H1 (cell line): ENCODE measurements at regions not wholly inside any gene's neighbourhood (a gene's known extent, or its start where the extent isn't known, plus 50 kb on each side); places are given as distances from the start of the nearest gene placed in this dataset.

ENCODE experiments used
- CTCF ChIA-PET: fragments of 300-600 bp; sonication (Branson Sonifier 250); formaldehyde crosslinking; loops from one replicate; lab custom pipeline; 2021; ENCODE audit not compliant: partially characterized antibody; lab: Charles Lee
- POLR2A ChIA-PET: fragments of 300-600 bp; sonication (Branson Sonifier 250); formaldehyde crosslinking; loops from one replicate; lab custom pipeline; 2021; ENCODE audit warnings: inconsistent platforms; ENCODE audit not compliant: partially characterized antibody; lab: Charles Lee
- DNase-seq, 2 experiments: peaks; one replicate each; pipeline versions ENCODE4 v3.0.0 to v3.0.0-alpha.2; 2010 to 2022; ENCODE audit warnings: low spot score in 2 of 2, low read depth in 1 of 2, mixed read lengths in 1 of 2
- FAIRE-seq: peaks from 2 replicates; lab custom pipeline; 2011; peaks lifted over from hg19 to GRCh38; lab: Jason Lieb, UNC
- H2AFZ ChIP-seq: 2 replicates; pipeline ENCODE4 v1.8.1; 2012; ENCODE audit warnings: low read length, inconsistent platforms
- H2AK5ac ChIP-seq: 2 replicates; pipeline ENCODE4 v1.6.1; 2013; ENCODE audit warnings: low read depth, low read length
- H2BK120ac ChIP-seq: replicated peaks from 2 replicates; pipeline ENCODE3; 2013; ENCODE audit warnings: low read depth, low read length, inconsistent platforms
- H2BK12ac ChIP-seq: 2 replicates; pipeline ENCODE4 v1.6.1; 2013; ENCODE audit warnings: low read depth, low read length
- H2BK15ac ChIP-seq: 2 replicates; pipeline ENCODE4 v1.6.1; 2013; ENCODE audit warnings: low read length
- H2BK20ac ChIP-seq: 2 replicates; pipeline ENCODE4 v1.6.1; 2013; ENCODE audit warnings: low read length
- H2BK5ac ChIP-seq: 2 replicates; pipeline ENCODE4 v1.6.1; 2013; ENCODE audit warnings: low read depth, low read length
- H3K14ac ChIP-seq: 2 replicates; pipeline ENCODE4 v1.6.1; 2013; ENCODE audit warnings: inconsistent platforms; ENCODE audit not compliant: insufficient read length
- H3K18ac ChIP-seq: 2 replicates; pipeline ENCODE4 v1.6.1; 2013; ENCODE audit warnings: low read length; ENCODE audit errors: extremely low read depth
- H3K23ac ChIP-seq: 2 replicates; pipeline ENCODE4 v1.6.1; 2013; ENCODE audit warnings: inconsistent platforms; ENCODE audit not compliant: insufficient read length
- H3K23me2 ChIP-seq: 2 replicates; pipeline ENCODE4 v1.6.1; 2013; ENCODE audit warnings: low read depth, low read length
- H3K27ac ChIP-seq: 2 replicates; pipeline ENCODE4 v1.6.1; 2011; ENCODE audit warnings: low read depth, low read length, inconsistent platforms
- H3K27me3 ChIP-seq, 4 experiments: replicated peaks in 1 of 4; 1 replicate in 1 of 4; 2 replicates in 3 of 4; pipeline versions ENCODE4 v1.6.1 to v1.8.1; 2011 to 2013; ENCODE audit warnings: low read length in 3 of 4, mild to moderate bottlenecking in 3 of 4, inconsistent platforms in 2 of 4, mixed read lengths in 2 of 4, moderate library complexity in 1 of 4; ENCODE audit not compliant: control insufficient read depth in 3 of 4, insufficient read depth in 3 of 4; ENCODE audit errors: extremely low read depth in 1 of 4
- H3K36me3 ChIP-seq, 4 experiments: 2 replicates each; pipeline versions ENCODE4 v1.6.1 to v1.8.1; 2011 to 2013; ENCODE audit warnings: mild to moderate bottlenecking in 4 of 4, low read length in 3 of 4, moderate library complexity in 2 of 4, control low read depth in 1 of 4, inconsistent platforms in 1 of 4; ENCODE audit not compliant: insufficient read depth in 4 of 4, control insufficient read depth in 2 of 4
- H3K4ac ChIP-seq: replicated peaks from 2 replicates; pipeline ENCODE3; 2013; ENCODE audit warnings: low read length, low read depth, mixed read lengths, inconsistent platforms; ENCODE audit not compliant: insufficient read length
- H3K4me1 ChIP-seq, 4 experiments: replicated peaks in 1 of 4; 1 replicate in 1 of 4; 2 replicates in 3 of 4; pipeline versions ENCODE4 v1.6.1 to v1.8.1; 2011 to 2013; ENCODE audit warnings: low read length in 3 of 4, inconsistent platforms in 2 of 4, mixed read lengths in 1 of 4; ENCODE audit not compliant: insufficient read depth in 4 of 4, control insufficient read depth in 3 of 4
- H3K4me2 ChIP-seq, 2 experiments: 2 replicates each; pipeline versions ENCODE4 v1.6.1 to v1.8.1; 2011 to 2013; ENCODE audit warnings: low read depth in 2 of 2, low read length in 2 of 2, control low read depth in 1 of 2, inconsistent platforms in 1 of 2, mild to moderate bottlenecking in 1 of 2; ENCODE audit not compliant: insufficient read depth in 1 of 2
- H3K4me3 ChIP-seq, 4 experiments: fragments of 200-600, 300-600 bp in 1 of 4; sonication (generic), shearing (Covaris generic), sonication (Bioruptor Twin) in 1 of 4; 2 replicates each; pipeline versions ENCODE4 v1.5.1 to v1.8.1; 2011 to 2016; ENCODE audit warnings: low read length in 4 of 4, low read depth in 3 of 4, control low read depth in 2 of 4, inconsistent platforms in 2 of 4, mild to moderate bottlenecking in 2 of 4, mixed read lengths in 1 of 4, moderate library complexity in 1 of 4; ENCODE audit not compliant: insufficient read depth in 2 of 4; ENCODE audit errors: extremely low read depth in 1 of 4
- H3K56ac ChIP-seq: replicated peaks from 2 replicates; pipeline ENCODE3; 2013; ENCODE audit warnings: low read depth, mild to moderate bottlenecking, mixed read lengths, low read length, inconsistent platforms; ENCODE audit not compliant: insufficient read length
- H3K79me1 ChIP-seq: 2 replicates; pipeline ENCODE4 v1.6.1; 2013; ENCODE audit warnings: low read depth, low read length, control low read depth
- H3K79me2 ChIP-seq, 2 experiments: 2 replicates each; pipeline versions ENCODE4 v1.6.1 to v1.8.1; 2012 to 2013; ENCODE audit warnings: low read length in 2 of 2, mild to moderate bottlenecking in 2 of 2, inconsistent platforms in 1 of 2; ENCODE audit not compliant: insufficient read depth in 2 of 2, control insufficient read depth in 1 of 2
- H3K9ac ChIP-seq, 4 experiments: replicated peaks in 1 of 4; 1 replicate in 1 of 4; 2 replicates in 3 of 4; pipeline versions ENCODE4 v1.6.1 to v1.8.1; 2011 to 2013; ENCODE audit warnings: low read depth in 3 of 4, low read length in 3 of 4, control low read depth in 2 of 4, mild to moderate bottlenecking in 2 of 4, moderate library complexity in 2 of 4, inconsistent platforms in 1 of 4; ENCODE audit errors: extremely low read depth in 1 of 4
- H3K9me3 ChIP-seq, 2 experiments: 2 replicates each; pipeline versions ENCODE4 v1.6.1 to v1.8.1; 2012 to 2013; ENCODE audit warnings: mild to moderate bottlenecking in 2 of 2, moderate library complexity in 2 of 2, control low read depth in 1 of 2, inconsistent platforms in 1 of 2, low read depth in 1 of 2, low read length in 1 of 2, mixed read lengths in 1 of 2; ENCODE audit not compliant: insufficient read depth in 2 of 2
- H4K20me1 ChIP-seq, 2 experiments: replicated peaks in 1 of 2; 2 replicates each; pipeline versions ENCODE3 to v1.8.1; 2011 to 2013; ENCODE audit warnings: inconsistent platforms in 2 of 2, low read length in 2 of 2, mild to moderate bottlenecking in 1 of 2; ENCODE audit not compliant: insufficient read depth in 2 of 2, control insufficient read depth in 1 of 2
- H4K5ac ChIP-seq: 2 replicates; pipeline ENCODE4 v1.6.1; 2013; ENCODE audit warnings: low read length, low read depth, mixed read lengths, inconsistent platforms; ENCODE audit not compliant: insufficient read length
- H4K8ac ChIP-seq: 2 replicates; pipeline ENCODE4 v1.8.0; 2013; ENCODE audit warnings: mild to moderate bottlenecking, moderate library complexity, low read length, inconsistent platforms; ENCODE audit not compliant: insufficient read depth; ENCODE audit errors: extremely low read depth
- H4K91ac ChIP-seq: replicated peaks from 2 replicates; pipeline ENCODE3; 2013; ENCODE audit warnings: low read length, mixed read lengths, inconsistent platforms; ENCODE audit not compliant: insufficient read length
- FOSL1 ChIP-seq: IDR thresholded peaks from 2 replicates; pipeline ENCODE4 v1.6.1; 2011; ENCODE audit warnings: mild to moderate bottlenecking, low read depth, low read length, moderate library complexity; ENCODE audit not compliant: insufficient read depth
- MAX ChIP-seq: IDR thresholded peaks from 2 replicates; pipeline ENCODE4 v1.6.1; 2012; ENCODE audit warnings: inconsistent platforms
- POLR2A ChIP-seq, 2 experiments: IDR thresholded peaks; 1 replicate in 1 of 2; 2 replicates in 1 of 2; pipeline ENCODE4 v1.6.1; 2011; ENCODE audit warnings: low read depth in 2 of 2, low read length in 2 of 2, mild to moderate bottlenecking in 2 of 2; ENCODE audit errors: control extremely low read depth in 1 of 2
- POU5F1 ChIP-seq: IDR thresholded peaks from 2 replicates; pipeline ENCODE4 v1.6.1; 2011; ENCODE audit warnings: low read depth, mild to moderate bottlenecking, low read length, moderate library complexity
- RNF2 ChIP-seq: fragments of 200-900, 300-1000 bp; sonication (generic); IDR thresholded peaks from 2 replicates; pipeline ENCODE4 v1.7.1; 2016; ENCODE audit warnings: borderline replicate concordance, low read depth, mild to moderate bottlenecking, antibody characterized with exemption, low read length; ENCODE audit not compliant: poor library complexity, severe bottlenecking; ENCODE audit errors: missing control alignments
- TAF1 ChIP-seq: IDR thresholded peaks from 2 replicates; pipeline ENCODE4 v1.6.1; 2011; ENCODE audit warnings: mild to moderate bottlenecking, low read depth, low read length
- WGBS, 2 experiments: shearing (Covaris generic) in 1 of 2; methylation state at CpG; one replicate each; pipeline versions ENCODE4 v1.1.6 to v1.1.7; 2013 to 2015; ENCODE audit warnings: low lambda C conversion rate in 2 of 2, mixed read lengths in 2 of 2, inconsistent platforms in 1 of 2, low coverage in 1 of 2, missing lambda C conversion rate in 1 of 2; ENCODE audit not compliant: insufficient replicate concordance in 2 of 2, insufficient coverage in 1 of 2, insufficient read length in 1 of 2; ENCODE audit errors: extremely low coverage in 1 of 2, missing lambda C conversion rate in 1 of 2; 5-methylcytosine and 5-hydroxymethylcytosine counted together

- H3K56ac ChIP-seq = no peak overlapping the region
- CTCF ChIA-PET = interaction anchor here (2.1 kb wide), 1 partner anchor 72 kb away, joined by 4 read pairs; no protein-coding TSS in a partner anchor
- no peak for TF ChIP-seq POLR2A (IDR thresholded peaks at IDR 0.05; ENCODE audit: control extremely low read depth in 1 of 2, low read depth in 2 of 2, low read length in 2 of 2)
- no peak for TF ChIP-seq TAF1
- TF ChIP-seq POU5F1 = no peak
- no peak for TF ChIP-seq FOSL1
- no peak for TF ChIP-seq MAX
- TF ChIP-seq RNF2 = no peak
- TF ChIP-seq, all 59 proteins: peak for 0
- Histone ChIP-seq H4K91ac (no peak overlapping the region), H3K23me2 (no peaks in the 10 kb centered on the region), H3K27me3 (no peaks in the 10 kb centered on the region), H2AK5ac (no peak overlapping the region), H3K4me1 (peaks cover 0 to 4% (median 1%) of the 10 kb centered on the region in 4 experiments; a peak in 3 of 7 replicates), H3K27ac (no peak overlapping the region), H3K23ac (no peak overlapping the region), H3K4me3 (no peak overlapping the region), H2BK15ac (no peak overlapping the region), H3K4ac (no peak overlapping the region), H3K18ac (no peak overlapping the region), H3K79me1 (no peaks in the 10 kb centered on the region), H2BK12ac (no peak overlapping the region), H3K9ac (no peak overlapping the region), H3K79me2 (no peaks in the 10 kb centered on the region), H4K5ac (no peak overlapping the region), H3K4me2 (no peak overlapping the region), H4K20me1 (no peaks in the 10 kb centered on the region), H3K36me3 (no peaks in the 10 kb centered on the region), H3K14ac (no peak overlapping the region), H2BK120ac (no peak overlapping the region), H4K8ac (no peak overlapping the region), H2BK5ac (no peak overlapping the region), H3K9me3 (no peaks in the 10 kb centered on the region), H2AFZ (no peak overlapping the region), H2BK20ac (no peak overlapping the region)
- DNase-seq (no peak), FAIRE-seq (no peak)
- 95% methylated on average over 6 of the region's 6 CpGs; no CpG with 5 or more reads in 1 of the 2 experiments for WGBS, 2 experiments
- POLR2A ChIA-PET = no interaction called here
These were observed 319.8 kb downstream of the GATA3 start for GRCh38 chr10:8374334-8374733.
